WTC11 (cell line): ENCODE measurements at regions not wholly inside any gene's neighbourhood (a gene's known extent, or its start where the extent isn't known, plus 50 kb on each side); places are given as distances from the start of the nearest gene placed in this dataset.

ENCODE experiments used
- ATAC-seq: fragments of 200-7000 bp; cut with Tn5 transposase; 2 replicates; pipeline ENCODE4 v1.10.0; 2021; ENCODE audit warnings: mild to moderate bottlenecking, moderate library complexity
- CTCF ChIA-PET: fragments of 300-600 bp; sonication (Branson Sonifier 250); formaldehyde crosslinking; loops from one replicate; lab custom pipeline; 2021; ENCODE audit warnings: antibody characterized with exemption; lab: Charles Lee
- POLR2A ChIA-PET: fragments of 350-600 bp; sonication (Branson Sonifier 250); formaldehyde crosslinking; loops from one replicate; lab custom pipeline; 2021; ENCODE audit warnings: antibody characterized with exemption; lab: Charles Lee
- DNase-seq: peaks from one replicate; pipeline ENCODE4 v3.0.0; 2021; ENCODE audit warnings: low spot score
- H3K27ac Mint-ChIP-seq: 2 replicates; pipeline ENCODE4 v1.8.0; 2021; ENCODE audit warnings: mixed read lengths
- H3K27me3 Mint-ChIP-seq: 2 replicates; pipeline ENCODE4 v1.8.0; 2021; ENCODE audit warnings: low read depth, mild to moderate bottlenecking, moderate library complexity, mixed read lengths
- H3K36me3 Mint-ChIP-seq: 2 replicates; pipeline ENCODE4 v1.8.0; 2021; ENCODE audit warnings: mixed read lengths
- H3K4me1 Mint-ChIP-seq: 2 replicates; pipeline ENCODE4 v1.8.0; 2022; ENCODE audit warnings: mixed read lengths
- H3K4me3 Mint-ChIP-seq: 2 replicates; pipeline ENCODE4 v1.8.0; 2021; ENCODE audit warnings: mild to moderate bottlenecking, moderate library complexity, mixed read lengths
- H3K9me3 Mint-ChIP-seq: 2 replicates; pipeline ENCODE4 v1.8.0; 2021; ENCODE audit warnings: mixed read lengths
- CBFB ChIP-seq: sonication (generic); formaldehyde crosslinking; IDR thresholded peaks from 2 replicates; pipeline ENCODE4 v1.8.1; 2022; ENCODE audit warnings: mild to moderate bottlenecking, low read depth, missing genetic modification reagents
- E2F1 ChIP-seq: sonication (generic); formaldehyde crosslinking; IDR thresholded peaks from 2 replicates; pipeline ENCODE4 v1.8.0; 2022; ENCODE audit warnings: mild to moderate bottlenecking, missing genetic modification reagents
- E2F4 ChIP-seq: sonication (generic); formaldehyde crosslinking; IDR thresholded peaks from 2 replicates; pipeline ENCODE4 v1.8.1; 2022; ENCODE audit warnings: low read depth, mild to moderate bottlenecking, moderate library complexity, missing genetic modification reagents, borderline replicate concordance
- EMX1 ChIP-seq: fragments of 250-450 bp; sonication (Bioruptor Pico); IDR thresholded peaks from 2 replicates; pipeline ENCODE4 v1.8.0; 2021; ENCODE audit warnings: mild to moderate bottlenecking
- FOXP1 ChIP-seq: sonication (generic); formaldehyde crosslinking; IDR thresholded peaks from 2 replicates; pipeline ENCODE4 v1.8.0; 2022; ENCODE audit warnings: missing genetic modification reagents, mild to moderate bottlenecking, moderate library complexity, borderline replicate concordance
- GABPB1 ChIP-seq: sonication (generic); formaldehyde crosslinking; IDR thresholded peaks from 2 replicates; pipeline ENCODE4 v1.8.1; 2023; ENCODE audit warnings: mild to moderate bottlenecking, missing genetic modification reagents
- GTF2I ChIP-seq: fragments of 250-450 bp; sonication (Bioruptor Pico); conservative IDR thresholded peaks from 2 replicates; pipeline ENCODE4 v1.4.0; 2021; ENCODE audit warnings: mild to moderate bottlenecking
- HMGA2 ChIP-seq: fragments of 250-450 bp; sonication (Bioruptor Pico); IDR thresholded peaks from 2 replicates; pipeline ENCODE4 v1.4.0; 2021; ENCODE audit warnings: mild to moderate bottlenecking, moderate library complexity
- HMGXB4 ChIP-seq: sonication (generic); formaldehyde crosslinking; IDR thresholded peaks from 2 replicates; pipeline ENCODE4 v1.8.1; 2023; ENCODE audit warnings: mild to moderate bottlenecking, moderate library complexity, missing genetic modification reagents
- IRF2 ChIP-seq: sonication (generic); formaldehyde crosslinking; IDR thresholded peaks from 2 replicates; pipeline ENCODE4 v1.8.0; 2022; ENCODE audit warnings: low read depth, missing genetic modification reagents, borderline replicate concordance
- MAX ChIP-seq: sonication (generic); formaldehyde crosslinking; IDR thresholded peaks from 2 replicates; pipeline ENCODE4 v1.8.0; 2022; ENCODE audit warnings: mild to moderate bottlenecking, missing genetic modification reagents
- NR3C1 ChIP-seq: sonication (generic); formaldehyde crosslinking; conservative IDR thresholded peaks from 2 replicates; pipeline ENCODE4 v1.8.1; 2023; ENCODE audit warnings: low read depth, mild to moderate bottlenecking, missing genetic modification reagents
- STAT6 ChIP-seq: sonication (generic); formaldehyde crosslinking; conservative IDR thresholded peaks from 2 replicates; pipeline ENCODE4 v1.8.1; 2023; ENCODE audit warnings: mild to moderate bottlenecking, low read depth, missing genetic modification reagents, moderate library complexity
- TCF7 ChIP-seq: sonication (generic); formaldehyde crosslinking; IDR thresholded peaks from 2 replicates; pipeline ENCODE4 v1.8.0; 2022; ENCODE audit warnings: mild to moderate bottlenecking, low read depth, missing genetic modification reagents, moderate library complexity
- TEAD1 ChIP-seq: sonication (generic); formaldehyde crosslinking; IDR thresholded peaks from 2 replicates; pipeline ENCODE4 v1.8.0; 2022; ENCODE audit warnings: mild to moderate bottlenecking, missing genetic modification reagents
- TEAD4 ChIP-seq: sonication (generic); formaldehyde crosslinking; IDR thresholded peaks from 2 replicates; pipeline ENCODE4 v1.8.0; 2022; ENCODE audit warnings: mild to moderate bottlenecking, missing genetic modification reagents
- ZNF219 ChIP-seq: sonication (generic); formaldehyde crosslinking; IDR thresholded peaks from 2 replicates; pipeline ENCODE4 v1.8.0; 2023; ENCODE audit warnings: missing genetic modification reagents, mild to moderate bottlenecking, borderline replicate concordance
- ZNF423 ChIP-seq: fragments of 250-450 bp; sonication (Bioruptor Pico); IDR thresholded peaks from 2 replicates; pipeline ENCODE4 v2.1.2; 2022; ENCODE audit warnings: mild to moderate bottlenecking, moderate library complexity

- POLR2A ChIA-PET = no interaction called here
- ATAC-seq = no peak
- H3K36me3 Mint-ChIP-seq = no peaks in the 10 kb centered on the region
- CTCF ChIA-PET = no interaction called here
- TF ChIP-seq GABPB1 (CRISPR knock-in tag) = no peak
- no peak for TF ChIP-seq STAT6
- no peak for TF ChIP-seq TEAD1
- no peak for TF ChIP-seq E2F1 (CRISPR knock-in tag)
- TF ChIP-seq HMGXB4 (CRISPR knock-in tag) = no peak
- no peak for TF ChIP-seq ZNF219 (CRISPR knock-in tag)
- no peak for TF ChIP-seq MAX (CRISPR knock-in tag)
- no peak for TF ChIP-seq HMGA2 (CRISPR knock-in tag)
- no peak for TF ChIP-seq TEAD4 (CRISPR knock-in tag)
- TF ChIP-seq, all 79 proteins: peak for 0
- no peak for DNase-seq
- Mint-ChIP-seq H3K4me1 (peaks cover 7% of the 10 kb centered on the region), H3K27me3 (no peaks in the 10 kb centered on the region), H3K9me3 (no peaks in the 10 kb centered on the region), H3K4me3 (no peak overlapping the region), H3K27ac (no peak overlapping the region)
Measured at GRCh38 chr12:89181271-89181920, 170.9 kb downstream of the DUSP6 start.

- TF ChIP-seq EMX1 (CRISPR knock-in tag) (no peak), NR3C1 (no peak), IRF2 (CRISPR knock-in tag) (no peak), CBFB (CRISPR knock-in tag) (no peak), E2F4 (CRISPR knock-in tag) (no peak), GTF2I (no peak), TCF7 (no peak), ZNF423 (no peak)
Measured at GRCh38 chr12:89180496-89180895, 171.8 kb downstream of the DUSP6 start.

GRCh38 chr12:89179983-89180382 is 172.3 kb downstream of the DUSP6 start:
- H3K36me3 Mint-ChIP-seq = no peaks in the 10 kb centered on the region
- CTCF ChIA-PET = interaction anchor here (0.6 kb wide), 1 partner anchor 41 kb away, joined by 3 read pairs; no protein-coding TSS in a partner anchor

More at GRCh38 chr12:89180496-89180895, 171.8 kb downstream of the DUSP6 start:
- ChIA-PET CTCF (no interaction called here), POLR2A (no interaction called here)
- no peak for ATAC-seq
- no peaks in the 10 kb centered on the region for H3K27me3 Mint-ChIP-seq
- no peak for DNase-seq
- no peak overlapping the region for H3K4me3 Mint-ChIP-seq
- H3K9me3 Mint-ChIP-seq = no peaks in the 10 kb centered on the region
- no peaks in the 10 kb centered on the region for H3K36me3 Mint-ChIP-seq
- no peak overlapping the region for H3K27ac Mint-ChIP-seq
- H3K4me1 Mint-ChIP-seq = peaks cover 7% of the 10 kb centered on the region

More at GRCh38 chr12:89179983-89180382, 172.3 kb downstream of the DUSP6 start:
- Mint-ChIP-seq H3K27ac (no peak overlapping the region), H3K27me3 (no peaks in the 10 kb centered on the region), H3K9me3 (no peaks in the 10 kb centered on the region), H3K4me3 (no peak overlapping the region), H3K4me1 (peaks cover 7% of the 10 kb centered on the region)
- POLR2A ChIA-PET = no interaction called here
- ATAC-seq (no peak), DNase-seq (no peak)
- TF ChIP-seq FOXP1 (CRISPR knock-in tag) = no peak
